Adrenal gland (tissue), 5 donors: ENCODE measurements at regions not wholly inside any gene's neighbourhood (a gene's known extent, or its start where the extent isn't known, plus 50 kb on each side); places are given as distances from the start of the nearest gene placed in this dataset.

Source experiments
- POLR2A ChIP-seq, 2 donors: fragments of 450-650 bp; IDR thresholded peaks; one replicate each; pipeline ENCODE4 v1.6.1; 2017; ENCODE audit warnings: antibody characterized with exemption in 2 of 2, mild to moderate bottlenecking in 2 of 2, moderate library complexity in 1 of 2
- TF ChIP-seq, protein P1 (sequence below), 6 experiments: fragments of 450-650 bp in 4 of 6; fragments of 200-600 bp in 2 of 6; sonication (generic) in 1 of 6; IDR thresholded peaks; 1 replicate in 5 of 6; 2 replicates in 1 of 6; pipeline versions ENCODE4 v1.5.1 to v1.8.0; 2016 to 2021; ENCODE audit warnings: antibody characterized with exemption in 6 of 6, mild to moderate bottlenecking in 2 of 6, moderate library complexity in 1 of 6
- donor health status: DM: no; HTN: no; CAD: no.

DNA sequence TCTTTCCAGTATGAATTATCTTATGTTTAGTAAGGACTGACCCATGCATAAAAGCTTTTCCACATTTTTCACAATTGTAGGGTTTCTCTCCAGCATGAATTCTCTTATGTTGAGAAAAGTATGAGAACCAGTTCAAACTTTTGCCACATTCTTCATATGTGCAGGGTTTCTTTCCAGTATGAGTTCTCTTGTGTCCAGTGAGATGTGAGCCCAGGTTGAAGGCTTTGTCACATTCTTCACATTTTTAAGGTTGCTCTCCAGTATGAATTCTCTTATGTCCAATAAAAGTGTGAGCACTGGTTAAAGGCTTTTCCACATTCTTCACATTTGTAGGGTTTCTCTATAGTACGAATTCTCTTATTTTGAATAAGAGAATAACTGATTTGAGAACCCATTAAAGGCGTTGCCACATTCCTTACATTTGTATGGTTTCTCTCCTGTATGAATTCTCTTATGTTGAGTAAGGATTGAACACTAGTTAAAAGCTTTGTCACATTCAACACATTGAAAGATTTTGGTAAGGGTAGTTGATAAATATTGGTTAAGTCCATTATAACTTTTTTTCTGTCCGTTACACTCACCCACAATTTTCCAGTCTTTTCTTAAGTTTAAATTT lies 911.0 kb upstream of the ZNF722 start:
- TF ChIP-seq, protein P1, sequence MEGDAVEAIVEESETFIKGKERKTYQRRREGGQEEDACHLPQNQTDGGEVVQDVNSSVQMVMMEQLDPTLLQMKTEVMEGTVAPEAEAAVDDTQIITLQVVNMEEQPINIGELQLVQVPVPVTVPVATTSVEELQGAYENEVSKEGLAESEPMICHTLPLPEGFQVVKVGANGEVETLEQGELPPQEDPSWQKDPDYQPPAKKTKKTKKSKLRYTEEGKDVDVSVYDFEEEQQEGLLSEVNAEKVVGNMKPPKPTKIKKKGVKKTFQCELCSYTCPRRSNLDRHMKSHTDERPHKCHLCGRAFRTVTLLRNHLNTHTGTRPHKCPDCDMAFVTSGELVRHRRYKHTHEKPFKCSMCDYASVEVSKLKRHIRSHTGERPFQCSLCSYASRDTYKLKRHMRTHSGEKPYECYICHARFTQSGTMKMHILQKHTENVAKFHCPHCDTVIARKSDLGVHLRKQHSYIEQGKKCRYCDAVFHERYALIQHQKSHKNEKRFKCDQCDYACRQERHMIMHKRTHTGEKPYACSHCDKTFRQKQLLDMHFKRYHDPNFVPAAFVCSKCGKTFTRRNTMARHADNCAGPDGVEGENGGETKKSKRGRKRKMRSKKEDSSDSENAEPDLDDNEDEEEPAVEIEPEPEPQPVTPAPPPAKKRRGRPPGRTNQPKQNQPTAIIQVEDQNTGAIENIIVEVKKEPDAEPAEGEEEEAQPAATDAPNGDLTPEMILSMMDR (IDR thresholded peaks at IDR 0.05) = no peak
- no peak for TF ChIP-seq POLR2A (IDR thresholded peaks at IDR 0.05)
